AG04449 (cell line): ENCODE measurements at regions not wholly inside any gene's neighbourhood (a gene's known extent, or its start where the extent isn't known, plus 50 kb on each side); places are given as distances from the start of the nearest gene placed in this dataset.
A peak's percentile ranks its signal among the peaks of the same experiment; 100 is the strongest.

Experiments used
- CTCF ChIA-PET: fragments of 350-600 bp; formaldehyde crosslinking; extraction: SDS; loops from one replicate; lab custom pipeline; 2021; ENCODE audit warnings: antibody characterized with exemption; lab: Yijun Ruan, JAX
- POLR2A ChIA-PET: fragments of 400-600, 350-600 bp; formaldehyde crosslinking; extraction: SDS; loops from one replicate; lab custom pipeline; 2020; ENCODE audit warnings: antibody characterized with exemption, inconsistent platforms; lab: Yijun Ruan, JAX
- DNase-seq: peaks from one replicate; pipeline ENCODE4 v3.0.0-alpha.2; 2010; ENCODE audit warnings: low read depth, low spot score
- H3K4me3 ChIP-seq: 2 replicates; pipeline ENCODE4 v1.5.1; 2011; ENCODE audit warnings: low read depth, mild to moderate bottlenecking, control low read depth, low read length
- CTCF ChIP-seq: IDR thresholded peaks from one replicate; pipeline ENCODE4 v1.5.1; 2011; ENCODE audit warnings: mild to moderate bottlenecking, moderate library complexity, low read length, control low read depth, inconsistent platforms; ENCODE audit not compliant: insufficient read depth; ENCODE audit errors: missing control alignments

- H3K4me3 ChIP-seq, result no peak overlapping the region
- ChIA-PET CTCF (interaction anchor here (1.0 to 1.3 kb wide), 3 partner anchors 24 to 797 kb away, joined by 3 to 5 read pairs (median 3); no protein-coding TSS in a partner anchor), POLR2A (no interaction called here)
- no peak for TF ChIP-seq CTCF
- no peak for DNase-seq
Measured at GRCh38 chr10:90591629-90592028, 266.2 kb downstream of the HTR7 start.

DNA sequence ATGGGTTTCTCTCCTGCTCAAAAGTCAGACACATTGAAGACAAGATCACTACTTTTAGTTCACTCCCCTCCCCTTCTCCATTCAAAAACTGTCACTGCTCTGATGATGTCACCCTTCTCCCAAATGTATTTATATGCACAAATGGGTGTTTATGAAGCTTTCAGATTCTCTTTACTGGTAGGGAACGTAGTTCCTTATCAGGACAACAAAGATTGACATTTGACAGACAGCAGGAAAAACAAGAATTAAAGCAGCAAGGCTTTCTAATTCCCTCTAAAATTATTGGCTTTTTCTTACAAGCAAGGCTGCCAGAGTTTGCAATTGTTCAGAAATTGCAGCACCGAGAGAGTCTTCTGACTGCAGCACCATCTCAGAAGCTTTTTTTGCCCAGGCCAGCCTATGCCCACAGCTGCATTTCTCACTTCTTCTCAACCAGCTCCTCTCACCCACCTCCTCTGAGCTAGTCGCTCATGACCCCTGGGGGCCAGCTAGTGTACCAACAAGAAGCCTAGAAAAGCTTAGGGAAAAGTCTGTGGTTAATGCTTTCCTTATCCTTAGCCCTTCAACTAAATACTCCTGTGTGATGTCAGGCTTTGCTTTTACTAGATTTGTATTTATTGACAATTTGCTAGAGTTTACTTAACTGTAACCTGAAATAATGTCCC, 265.1 kb downstream of the HTR7 start:
- H3K4me3 ChIP-seq, result no peak overlapping the region
- peak; percentile 69 for TF ChIP-seq CTCF
- CTCF ChIA-PET, result interaction anchor here (0.8 to 2.4 kb wide), 6 partner anchors 22 to 1170 kb away, joined by 3 to 9 read pairs (median 3); no protein-coding TSS in a partner anchor
- POLR2A ChIA-PET, result no interaction called here
- no peak for DNase-seq

DNA sequence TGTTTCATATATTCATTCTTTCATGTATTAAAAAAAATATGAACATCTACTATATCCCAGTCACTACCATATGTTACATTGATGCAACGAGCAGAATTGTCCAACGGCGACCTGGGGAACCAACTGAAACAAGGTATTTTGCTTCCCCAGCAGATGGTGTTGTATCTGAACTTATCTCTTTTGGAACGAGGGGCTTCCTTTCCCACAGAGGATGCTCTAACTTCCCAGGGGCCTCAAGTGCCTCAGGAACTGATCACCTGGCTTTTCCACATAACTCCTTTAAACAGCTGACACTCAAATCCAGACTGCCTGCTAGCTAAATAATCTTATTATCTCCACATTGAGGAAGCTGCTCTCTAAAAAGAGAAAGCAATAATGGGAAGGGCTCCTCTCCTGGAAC, 259.3 kb downstream of the HTR7 start:
- CTCF ChIA-PET, result no interaction called here
- POLR2A ChIA-PET, result no interaction called here
- DNase-seq, result no peak
- no peak overlapping the region for H3K4me3 ChIP-seq
- no peak for TF ChIP-seq CTCF

GRCh38 chr10:90602862-90603610, 254.8 kb downstream of the HTR7 start:
- no peak for TF ChIP-seq CTCF
- ChIA-PET CTCF (no interaction called here), POLR2A (no interaction called here)
- H3K4me3 ChIP-seq, result no peak overlapping the region
- no peak for DNase-seq

GRCh38 chr10:90604636-90605035, 253.2 kb downstream of the HTR7 start:
- no peak for DNase-seq
- no peak for TF ChIP-seq CTCF
- H3K4me3 ChIP-seq, result no peak overlapping the region
- ChIA-PET POLR2A (no interaction called here), CTCF (interaction anchor here (0.6 kb wide), 1 partner anchor 10 kb away, joined by 3 read pairs; no protein-coding TSS in a partner anchor)

DNA sequence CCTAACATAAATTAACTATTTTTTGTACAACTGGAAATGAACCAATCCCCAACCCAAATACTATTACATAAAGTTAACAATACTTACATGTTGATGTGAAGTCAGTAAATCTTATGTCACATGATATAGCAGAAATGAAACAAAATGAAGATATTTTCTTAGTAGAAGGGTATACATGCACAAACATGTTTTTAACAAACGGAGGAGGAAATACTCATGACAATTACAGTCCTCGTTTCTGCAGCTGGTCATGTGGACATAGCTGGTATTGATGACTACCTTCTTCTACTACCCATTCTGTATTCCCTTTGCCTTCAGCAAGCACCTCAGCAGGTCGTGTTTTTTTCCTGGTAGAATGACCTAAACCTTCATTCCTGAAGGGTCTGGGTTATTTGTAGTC, 252.3 kb downstream of the HTR7 start:
- no peak for DNase-seq
- no peak overlapping the region for H3K4me3 ChIP-seq
- no peak for TF ChIP-seq CTCF
- ChIA-PET CTCF (no interaction called here), POLR2A (no interaction called here)
